AG09309 (cell line): ENCODE measurements at regions not wholly inside any gene's neighbourhood (a gene's known extent, or its start where the extent isn't known, plus 50 kb on each side); places are given as distances from the start of the nearest gene placed in this dataset.

Experiments used
- DNase-seq: peaks from one replicate; pipeline ENCODE4 v3.0.0-alpha.2; 2010; ENCODE audit warnings: low read depth
- H3K4me3 ChIP-seq: 2 replicates; pipeline ENCODE4 v1.5.1; 2011; ENCODE audit warnings: mild to moderate bottlenecking, low read depth, low read length, moderate library complexity; ENCODE audit not compliant: control insufficient read depth
- TF ChIP-seq, protein P1 (sequence below): IDR thresholded peaks from 2 replicates; pipeline ENCODE4 v1.5.1; 2011; ENCODE audit warnings: mild to moderate bottlenecking, low read depth, low read length, inconsistent platforms; ENCODE audit not compliant: insufficient read depth, control insufficient read depth; ENCODE audit errors: missing control alignments

DNA sequence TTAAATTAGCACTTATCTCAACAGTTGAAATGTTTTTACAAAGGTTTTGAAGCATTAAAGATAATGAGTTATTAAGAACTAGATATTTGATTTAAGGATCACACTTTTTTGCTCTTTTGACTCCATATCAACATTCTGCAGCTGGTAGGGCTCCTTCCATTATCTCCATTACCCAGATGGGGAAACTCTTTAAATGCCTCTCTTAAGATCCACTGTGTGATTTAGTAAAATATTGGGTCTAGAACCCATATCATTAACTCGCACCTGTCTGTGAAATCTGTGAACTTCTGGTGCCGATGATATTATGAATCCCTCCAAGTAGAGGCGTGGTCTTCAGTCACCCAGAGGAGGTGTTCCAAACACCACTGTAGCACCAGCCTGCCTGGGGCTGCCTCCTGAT lies 466.2 kb downstream of the TSN start:
- TF ChIP-seq, protein P1, sequence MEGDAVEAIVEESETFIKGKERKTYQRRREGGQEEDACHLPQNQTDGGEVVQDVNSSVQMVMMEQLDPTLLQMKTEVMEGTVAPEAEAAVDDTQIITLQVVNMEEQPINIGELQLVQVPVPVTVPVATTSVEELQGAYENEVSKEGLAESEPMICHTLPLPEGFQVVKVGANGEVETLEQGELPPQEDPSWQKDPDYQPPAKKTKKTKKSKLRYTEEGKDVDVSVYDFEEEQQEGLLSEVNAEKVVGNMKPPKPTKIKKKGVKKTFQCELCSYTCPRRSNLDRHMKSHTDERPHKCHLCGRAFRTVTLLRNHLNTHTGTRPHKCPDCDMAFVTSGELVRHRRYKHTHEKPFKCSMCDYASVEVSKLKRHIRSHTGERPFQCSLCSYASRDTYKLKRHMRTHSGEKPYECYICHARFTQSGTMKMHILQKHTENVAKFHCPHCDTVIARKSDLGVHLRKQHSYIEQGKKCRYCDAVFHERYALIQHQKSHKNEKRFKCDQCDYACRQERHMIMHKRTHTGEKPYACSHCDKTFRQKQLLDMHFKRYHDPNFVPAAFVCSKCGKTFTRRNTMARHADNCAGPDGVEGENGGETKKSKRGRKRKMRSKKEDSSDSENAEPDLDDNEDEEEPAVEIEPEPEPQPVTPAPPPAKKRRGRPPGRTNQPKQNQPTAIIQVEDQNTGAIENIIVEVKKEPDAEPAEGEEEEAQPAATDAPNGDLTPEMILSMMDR, result no peak
- no peak for DNase-seq
- no peak overlapping the region for H3K4me3 ChIP-seq

DNA sequence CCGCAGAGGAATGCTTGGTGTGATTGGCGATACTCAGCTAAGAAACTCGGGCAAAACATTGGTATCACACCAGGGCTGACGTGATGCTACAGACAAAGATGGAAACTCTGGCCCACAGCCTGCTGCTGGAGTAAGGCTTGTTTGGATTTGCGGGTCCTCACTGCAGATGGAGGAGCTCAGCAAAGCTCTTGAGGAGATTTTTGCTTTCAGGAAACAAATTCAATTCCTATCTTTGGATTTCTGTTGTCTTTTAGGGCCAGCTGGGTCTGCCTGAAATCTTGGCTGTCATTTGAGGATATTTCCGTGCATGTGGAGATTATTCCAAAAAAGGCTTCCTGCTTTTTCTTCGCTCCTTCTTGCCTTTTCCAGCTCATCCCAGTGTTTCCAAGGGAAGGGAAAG lies 475.8 kb downstream of the TSN start:
- DNase-seq, result no peak
- H3K4me3 ChIP-seq, result no peak overlapping the region
- TF ChIP-seq, protein P1, result no peak

- TF ChIP-seq, protein P1, result no peak
- H3K4me3 ChIP-seq, result no peak overlapping the region
- DNase-seq, result no peak
Measured at GRCh38 chr2:122233372-122233771, 477.9 kb downstream of the TSN start.

- no peak for DNase-seq
- H3K4me3 ChIP-seq, result no peak overlapping the region
- TF ChIP-seq, protein P1, result no peak
Measured at GRCh38 chr2:122236152-122236874, 480.9 kb downstream of the TSN start.

DNA sequence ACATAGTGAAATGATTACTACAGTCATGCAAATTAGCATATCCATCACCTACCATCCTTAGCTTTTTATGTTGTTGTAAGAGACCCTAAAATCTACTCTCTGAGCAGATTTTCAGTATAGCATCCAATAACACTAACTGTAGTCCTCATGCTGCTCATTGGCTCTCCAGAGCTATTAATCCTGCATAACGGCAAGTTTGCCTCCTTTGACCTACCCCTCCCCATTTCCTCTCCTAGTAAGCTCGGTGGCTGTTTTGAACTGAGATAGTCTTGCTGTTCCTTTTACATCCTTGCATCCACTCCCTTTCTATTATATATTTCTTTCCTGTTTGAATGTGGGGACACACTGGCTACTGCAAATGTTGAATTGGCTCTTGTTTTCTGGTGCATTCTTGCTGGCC lies 481.5 kb downstream of the TSN start:
- DNase-seq, result no peak
- no peak overlapping the region for H3K4me3 ChIP-seq
- TF ChIP-seq, protein P1, result no peak

DNA sequence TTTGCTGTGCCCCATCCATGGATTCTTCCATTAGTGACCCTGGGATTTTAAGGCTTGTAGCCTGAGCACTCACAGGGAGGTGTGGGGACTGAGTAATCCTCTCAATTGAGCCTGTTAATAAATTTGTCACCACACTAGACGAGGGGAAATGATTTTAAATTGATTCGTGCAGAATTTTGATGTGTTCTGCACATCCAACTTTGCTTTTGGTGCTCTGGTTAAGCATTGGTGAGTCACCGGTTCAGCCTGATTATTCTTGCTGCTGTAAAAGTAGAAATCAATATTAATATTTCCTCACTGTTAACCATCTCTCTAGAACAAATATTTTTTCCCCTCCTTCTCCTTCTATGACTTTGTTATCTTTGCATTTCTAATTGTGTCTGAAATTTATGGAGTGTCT lies 482.0 kb downstream of the TSN start:
- TF ChIP-seq, protein P1, result no peak
- DNase-seq, result no peak
- no peak overlapping the region for H3K4me3 ChIP-seq

GRCh38 chr2:122238006-122238559 lies 482.6 kb downstream of the TSN start:
- TF ChIP-seq, protein P1, result no peak
- H3K4me3 ChIP-seq, result no peak overlapping the region
- no peak for DNase-seq
